ENCODE measurements at regions not wholly inside any gene's neighbourhood (a gene's known extent, or its start where the extent isn't known, plus 50 kb on each side); places are given as distances from the start of the nearest gene placed in this dataset.
"Not testable (repeated sequence)": the region's sequence is repeated elsewhere in the genome, so short reads cannot be mapped to it uniquely, and the experiment has no call there.

DNA sequence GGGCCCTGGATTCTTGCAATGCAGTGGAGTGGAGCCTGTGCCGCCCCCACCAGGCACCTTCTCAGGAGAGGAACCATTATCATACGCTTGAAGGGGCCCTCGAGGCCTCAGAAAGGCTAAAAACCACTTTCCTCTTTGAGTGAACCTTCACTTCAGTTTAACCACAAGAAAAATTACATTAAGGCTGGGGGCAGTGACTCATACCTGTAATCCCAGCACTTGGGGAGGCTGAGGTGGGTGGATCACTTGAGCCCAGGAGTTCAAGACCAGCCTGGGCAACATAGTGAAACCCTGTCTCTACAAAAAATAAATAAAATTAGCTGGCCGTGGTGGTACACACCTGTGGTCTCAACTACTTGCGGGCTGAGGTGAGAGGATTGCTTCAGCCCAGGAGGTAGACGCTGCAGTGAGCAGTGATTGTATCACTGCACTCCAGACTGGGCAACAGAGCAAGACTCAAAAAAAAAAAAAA is 165.8 kb upstream of the GRK3 start:
- DNase-seq = not testable (repeated sequence)

DNA sequence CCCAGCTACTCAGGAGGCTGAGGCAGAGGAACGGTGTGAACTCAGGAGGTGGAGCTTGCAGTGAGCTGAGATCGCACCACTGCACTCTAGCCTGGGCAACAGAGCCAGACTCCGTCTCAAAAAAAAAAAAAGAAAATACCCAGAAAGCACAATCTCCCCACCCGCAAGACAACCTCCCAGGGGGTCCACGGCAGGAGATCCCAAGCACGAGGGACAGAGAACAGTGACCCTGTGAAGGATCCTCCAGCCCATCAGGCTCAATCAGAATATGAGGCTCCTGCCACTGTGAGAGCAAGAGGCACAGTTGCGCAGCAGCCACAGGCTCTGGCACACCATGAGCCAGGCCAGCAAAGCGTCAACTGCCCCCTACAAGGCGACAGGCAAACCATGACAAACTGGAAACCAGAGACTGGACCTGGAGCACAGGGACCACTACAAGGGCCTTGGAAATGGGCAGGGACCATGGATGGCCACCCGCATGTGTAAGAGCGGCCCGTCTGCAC is 164.8 kb upstream of the GRK3 start:
- no peak for DNase-seq

DNA sequence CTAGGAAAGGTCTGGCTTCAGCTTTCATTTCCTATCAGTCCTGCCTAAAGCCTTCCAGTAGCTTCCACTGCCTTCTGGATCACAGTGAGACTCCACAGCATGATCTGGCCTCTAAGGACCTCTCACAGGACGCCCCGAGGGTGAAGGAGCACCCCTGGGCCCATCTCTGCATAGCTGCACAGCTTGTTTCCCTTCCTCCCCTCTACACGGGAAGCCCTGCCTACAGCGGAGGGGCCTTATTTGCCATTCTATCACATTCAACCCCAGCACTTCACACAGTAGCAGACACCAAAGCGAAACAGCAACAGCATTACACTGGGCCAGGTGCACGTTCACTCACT is 162.3 kb upstream of the GRK3 start:
- DNase-seq = no peak

DNA sequence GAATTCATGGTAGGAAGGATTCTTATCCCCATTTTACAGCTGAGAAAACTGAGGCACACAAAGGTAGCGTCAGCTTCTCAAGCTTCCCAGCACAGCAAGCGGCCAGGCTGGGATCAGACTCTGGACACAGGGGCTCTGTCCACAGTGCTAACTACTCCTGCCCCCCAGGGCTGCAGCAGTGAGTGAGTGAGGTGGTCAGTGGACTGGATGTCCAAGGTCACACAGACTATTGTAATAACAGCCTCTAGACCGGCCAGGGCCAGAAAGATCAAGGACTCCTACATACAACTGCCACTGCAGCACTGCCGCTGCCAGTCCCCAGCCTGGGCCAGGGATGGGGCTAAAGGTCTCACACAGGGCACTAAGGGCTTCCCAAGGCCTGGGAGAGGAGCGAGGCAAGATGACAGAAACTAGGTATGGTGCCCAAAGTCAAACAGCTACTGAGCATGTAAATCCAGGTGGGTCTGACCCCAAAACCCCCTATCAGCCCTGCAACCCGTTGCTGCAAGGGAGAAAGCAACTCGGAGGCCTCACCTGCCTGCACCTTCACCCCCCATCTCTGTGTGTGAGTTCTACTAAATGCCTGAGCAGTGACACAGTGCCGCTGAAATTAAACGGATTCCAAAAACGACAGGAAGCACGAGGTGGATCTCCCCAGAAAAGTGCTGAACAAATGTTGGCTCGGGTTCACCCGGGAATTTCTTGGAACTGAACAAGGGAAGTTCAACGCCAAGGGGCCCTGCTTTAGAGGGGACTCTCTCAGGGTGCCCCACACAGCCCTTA is 161.8 kb upstream of the GRK3 start:
- DNase-seq = no peak

DNA sequence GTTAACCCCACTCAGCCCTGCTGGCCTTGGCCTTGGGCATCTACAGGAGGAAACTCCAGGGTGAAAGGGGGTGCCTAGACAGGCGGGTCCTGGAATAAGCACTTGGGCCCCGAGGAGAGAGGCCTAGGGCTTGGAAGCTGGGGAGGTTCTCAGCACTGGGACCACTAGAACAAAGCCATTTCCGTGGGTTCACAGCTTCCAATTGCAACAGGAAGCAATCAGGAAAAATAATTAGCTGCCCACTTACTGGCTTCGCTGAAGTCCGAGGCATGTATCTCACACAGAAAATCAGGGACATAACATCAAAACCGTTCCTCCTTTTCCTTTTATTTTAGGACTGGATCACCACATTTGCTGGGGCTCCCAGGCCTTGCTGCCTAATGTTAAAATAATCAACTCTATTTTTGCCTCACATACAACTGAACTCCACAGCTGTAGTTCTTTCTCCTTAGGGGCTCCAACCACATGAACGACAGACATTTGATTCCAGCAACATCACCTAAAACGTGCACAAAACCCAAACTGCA is 161.1 kb upstream of the GRK3 start:
- DNase-seq = no peak

DNA sequence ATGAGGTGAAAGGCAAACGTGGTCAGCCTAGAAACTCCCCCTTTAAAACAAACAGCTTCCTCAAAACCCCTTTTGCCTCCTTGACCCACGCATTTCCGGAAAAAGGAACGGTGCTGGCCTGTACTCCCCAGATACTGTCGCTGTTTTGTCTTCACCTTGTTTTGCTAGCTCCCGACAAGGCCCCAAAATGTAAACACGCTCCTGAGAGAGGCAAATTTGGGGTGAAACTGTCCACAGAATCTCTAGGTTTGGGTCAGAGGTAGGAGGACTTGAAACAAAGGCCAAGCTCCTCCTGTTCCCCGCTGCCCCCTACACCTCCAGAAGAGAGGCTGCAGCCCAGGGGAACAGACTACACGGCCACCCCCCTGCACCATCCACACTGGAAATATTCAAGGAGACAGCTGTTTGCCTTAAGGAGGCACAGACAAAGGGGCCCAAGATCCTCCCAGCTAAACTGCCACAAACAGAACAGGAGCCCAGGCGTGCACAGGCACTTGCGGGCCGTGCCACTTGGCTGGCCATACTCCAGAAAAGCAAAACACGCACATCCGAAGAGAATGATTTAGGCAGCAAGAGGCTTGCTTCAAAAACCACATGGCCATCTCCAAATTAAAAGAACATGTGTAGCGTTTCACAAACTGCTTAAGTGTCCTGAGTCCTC is 160.5 kb upstream of the GRK3 start:
- no peak for DNase-seq

DNA sequence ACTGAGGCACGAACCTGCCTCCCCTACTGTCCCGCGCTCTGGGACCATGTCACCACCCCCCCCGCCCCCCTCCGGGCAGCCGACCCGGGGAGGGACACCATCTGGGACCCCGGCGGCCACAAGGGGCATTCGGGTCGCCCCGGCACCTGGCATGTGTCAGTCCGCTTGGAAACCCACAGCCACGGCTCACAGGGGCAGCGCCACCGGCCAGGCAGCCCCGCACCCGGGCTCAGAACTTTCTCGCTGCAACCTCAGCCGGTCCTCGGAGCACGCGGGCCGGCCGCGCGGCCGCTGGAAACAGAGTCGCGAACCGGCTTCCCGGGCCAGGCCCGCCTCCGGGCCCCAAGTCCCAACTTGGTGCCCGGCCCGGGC is 159.9 kb upstream of the GRK3 start:
- DNase-seq = no peak

DNA sequence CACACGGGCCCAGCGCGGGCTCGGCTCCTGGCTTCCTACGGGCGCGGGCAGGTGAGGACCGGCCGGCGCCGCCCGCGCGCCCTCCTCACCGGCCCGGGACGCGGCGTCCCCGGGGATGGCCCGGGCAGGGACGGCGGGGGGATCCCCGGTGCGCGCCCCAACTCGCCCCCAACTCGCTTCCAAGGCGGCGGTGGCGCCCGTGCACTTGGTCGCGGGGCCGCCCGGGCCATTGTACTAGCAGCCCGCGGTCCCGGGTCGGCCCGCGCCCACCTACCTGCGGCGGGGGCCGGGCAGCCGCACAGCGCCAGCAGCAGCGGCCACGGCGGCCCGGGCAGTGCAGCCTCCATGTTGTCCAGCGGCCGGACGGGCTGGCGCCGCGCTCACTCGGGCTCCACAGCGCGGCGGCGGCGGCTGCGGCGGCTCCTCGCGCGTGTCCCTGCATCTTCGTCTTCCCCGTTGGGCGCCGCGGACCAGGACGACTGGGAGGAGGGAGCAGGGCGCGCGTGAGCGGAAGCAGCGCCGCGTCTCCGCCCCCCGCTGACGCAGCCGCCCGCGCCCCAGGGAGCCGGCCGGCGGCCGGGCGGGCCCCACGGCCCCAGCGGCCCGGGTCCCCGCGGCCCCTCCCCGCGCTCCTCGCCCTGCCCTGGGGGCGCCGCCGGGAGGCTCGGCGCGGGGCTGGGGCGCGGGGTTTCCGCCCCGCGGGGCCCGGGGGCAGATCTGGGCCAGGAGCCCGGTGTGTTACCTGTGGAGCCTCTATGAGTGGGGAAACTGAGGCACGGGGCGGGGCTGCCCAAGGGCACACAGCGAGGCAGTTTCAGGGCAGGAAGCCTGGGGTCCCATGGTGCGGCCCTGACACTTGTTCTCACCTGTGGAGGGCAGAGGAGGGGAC is 159.3 kb upstream of the GRK3 start:
- DNase-seq = no peak

DNA sequence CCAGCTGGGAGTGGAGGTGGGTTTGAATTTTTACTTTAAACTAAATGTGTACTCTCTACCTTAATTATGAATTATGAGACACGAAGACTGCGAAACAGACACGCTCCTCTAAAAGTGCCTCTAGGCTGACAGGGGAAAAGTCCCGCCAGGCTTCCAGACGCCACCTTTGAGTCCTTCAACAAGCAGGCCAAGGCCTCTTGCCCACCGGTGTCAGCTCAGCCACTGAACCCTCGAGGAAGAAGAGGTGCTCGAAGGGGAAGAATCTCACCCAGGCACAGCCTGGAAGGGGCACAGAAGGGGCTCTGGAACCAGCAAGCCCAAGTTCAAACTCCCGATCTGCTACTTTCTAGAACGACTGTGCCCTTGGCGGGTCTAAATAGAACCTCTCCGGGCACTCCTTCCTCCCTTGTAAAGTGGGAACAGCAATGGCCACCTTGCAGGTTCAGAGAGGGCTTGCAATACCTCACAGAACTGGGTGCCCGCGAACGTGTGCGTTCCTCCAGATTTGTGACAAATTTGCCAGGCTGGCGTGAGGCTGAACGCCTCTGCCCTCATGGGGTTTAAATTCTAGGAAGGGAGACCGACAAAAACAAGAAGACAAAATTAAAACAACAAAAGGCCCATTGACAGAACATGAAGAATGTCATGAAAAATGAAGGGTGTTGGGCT is 158.5 kb upstream of the GRK3 start:
- no peak for DNase-seq

DNA sequence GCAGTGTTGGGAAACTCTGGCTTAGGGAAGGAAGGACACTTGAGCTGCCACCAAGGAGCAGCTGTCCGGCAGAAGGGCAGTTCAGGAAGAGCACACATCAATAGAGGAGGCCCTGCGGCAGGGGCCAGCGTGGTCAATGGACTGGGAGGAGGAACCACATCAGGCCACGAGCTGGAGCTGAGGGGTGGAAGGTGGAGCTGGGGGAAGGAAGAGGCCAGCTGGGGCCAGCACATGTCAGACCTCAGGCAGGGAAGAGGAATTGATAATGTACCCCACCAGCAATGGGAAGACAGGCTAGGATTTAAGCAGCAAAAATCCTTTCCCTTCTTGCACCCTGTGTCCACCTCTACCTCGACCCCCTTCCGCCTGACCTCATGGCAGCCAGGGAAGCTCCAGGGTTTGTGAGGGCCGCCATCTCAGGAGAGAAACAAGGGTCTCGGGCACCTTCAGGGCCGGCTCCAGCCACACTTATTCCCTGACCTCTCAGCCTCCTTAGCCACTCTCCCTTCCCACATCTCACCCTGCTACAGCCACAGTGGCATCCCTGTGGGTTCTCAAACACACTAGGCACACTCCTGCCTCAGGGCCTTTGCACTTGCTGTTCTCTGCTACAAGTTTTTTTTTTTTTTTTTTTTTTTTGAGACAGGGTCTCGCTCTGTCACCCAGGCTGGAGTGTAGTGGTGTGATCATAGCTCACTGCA is 157.8 kb upstream of the GRK3 start:
- DNase-seq = no peak

DNA sequence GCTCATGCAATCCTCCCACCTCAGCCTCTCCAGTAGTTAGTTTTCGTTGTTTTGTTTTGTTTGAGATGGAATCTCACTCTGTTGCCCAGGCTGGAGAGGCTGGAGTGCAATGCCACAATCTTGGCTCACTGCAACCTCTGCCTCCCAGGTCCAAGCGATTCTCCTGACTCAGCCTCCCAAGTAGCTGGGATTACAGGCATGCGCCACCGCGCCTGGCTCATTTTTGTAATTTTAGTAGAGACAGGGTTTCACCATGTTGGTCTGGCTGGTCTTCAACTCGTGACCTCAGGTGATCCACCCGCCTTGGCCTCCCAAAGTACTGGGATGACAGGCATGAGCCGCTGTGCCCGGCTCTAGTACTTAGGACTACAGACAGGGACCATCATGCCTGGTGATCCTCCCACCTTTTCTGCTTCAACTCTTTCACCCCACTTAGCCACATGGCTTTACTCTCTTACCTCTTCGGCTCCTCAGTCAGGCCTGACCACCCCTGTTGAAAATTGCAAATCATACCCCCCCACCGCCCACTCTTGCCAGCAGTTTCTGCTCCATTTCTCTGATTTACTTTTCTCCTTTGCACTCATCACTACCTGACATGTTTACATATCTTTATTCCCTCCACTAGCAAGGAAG is 157.1 kb upstream of the GRK3 start:
- DNase-seq = no peak

DNA sequence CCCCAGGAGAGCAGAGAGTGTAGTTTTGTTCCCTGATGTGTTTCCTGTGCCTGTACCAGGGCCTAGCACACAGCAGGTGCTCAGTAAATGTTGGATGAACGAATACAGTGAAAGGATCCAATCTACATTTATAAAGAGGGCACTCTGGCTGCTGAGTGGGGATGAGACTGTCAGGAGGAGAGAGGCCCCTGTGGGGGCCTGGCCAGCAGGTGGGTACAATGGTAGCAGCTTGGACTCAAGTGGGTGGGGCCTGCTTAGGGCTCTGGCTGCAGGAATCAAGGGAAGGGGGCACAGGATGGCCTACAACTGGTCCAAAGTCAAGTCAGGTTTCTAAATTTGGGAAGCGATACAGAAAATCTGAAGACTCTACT is 156.6 kb upstream of the GRK3 start:
- no peak for DNase-seq

DNA sequence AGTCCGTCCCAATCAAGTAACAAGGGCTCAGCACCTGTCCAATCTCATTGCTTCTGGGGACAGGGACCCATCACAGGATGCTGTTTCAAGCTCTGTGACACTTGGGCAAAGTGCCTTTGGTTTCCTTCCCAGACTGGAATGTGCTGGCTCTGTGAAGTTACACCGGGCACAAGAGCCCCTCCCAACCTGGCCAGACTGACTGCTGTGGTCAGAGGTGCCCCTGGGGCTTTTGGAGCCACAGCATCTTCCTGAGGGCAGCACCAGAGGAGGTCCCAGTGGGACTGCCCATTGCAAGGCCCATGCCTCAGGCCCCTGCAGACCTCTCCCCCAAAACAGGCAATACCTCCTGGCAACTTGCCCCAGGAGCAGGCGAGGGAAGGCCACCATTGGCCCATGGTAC is 155.2 kb upstream of the GRK3 start:
- no peak for DNase-seq

DNA sequence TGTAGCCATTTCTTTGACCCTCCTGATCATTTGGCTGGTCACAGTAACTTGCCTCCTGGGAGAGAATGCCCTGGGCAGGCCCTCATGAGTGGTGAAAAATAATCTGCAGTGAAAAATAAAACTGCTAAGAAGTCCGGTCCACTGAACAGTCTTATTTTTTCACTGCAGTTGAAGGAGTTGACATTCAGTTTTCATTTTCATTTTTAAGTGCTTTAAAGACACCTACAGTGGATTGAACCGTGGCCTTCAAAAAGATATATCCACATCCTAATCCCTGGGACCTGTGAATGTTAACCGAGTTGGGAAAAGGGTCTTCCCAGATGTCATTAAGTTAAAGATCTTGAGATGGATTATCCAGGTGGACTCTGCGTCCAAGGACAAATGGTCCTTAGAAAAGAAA is 153.6 kb upstream of the GRK3 start:
- no peak for DNase-seq

DNA sequence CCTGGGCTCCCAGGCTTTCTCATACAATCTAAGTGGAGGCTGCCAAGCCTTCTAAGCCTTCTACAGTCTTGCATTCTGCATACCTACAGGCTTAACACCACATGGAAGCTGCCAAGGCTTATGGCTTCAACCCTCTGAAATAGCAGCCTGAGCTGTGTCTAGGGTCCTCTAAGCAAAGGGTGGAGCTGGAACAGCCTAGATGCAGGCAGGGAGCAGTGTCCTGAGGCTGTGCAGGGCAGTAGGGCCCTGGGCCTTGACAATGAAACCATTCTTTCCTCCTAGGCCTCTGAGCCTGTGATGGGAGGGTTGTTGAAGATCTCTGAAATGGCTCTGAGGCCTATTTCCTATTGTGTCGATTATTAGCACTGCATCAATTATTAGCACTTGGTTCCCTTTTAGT is 150.9 kb upstream of the GRK3 start:
- DNase-seq = no peak

DNA sequence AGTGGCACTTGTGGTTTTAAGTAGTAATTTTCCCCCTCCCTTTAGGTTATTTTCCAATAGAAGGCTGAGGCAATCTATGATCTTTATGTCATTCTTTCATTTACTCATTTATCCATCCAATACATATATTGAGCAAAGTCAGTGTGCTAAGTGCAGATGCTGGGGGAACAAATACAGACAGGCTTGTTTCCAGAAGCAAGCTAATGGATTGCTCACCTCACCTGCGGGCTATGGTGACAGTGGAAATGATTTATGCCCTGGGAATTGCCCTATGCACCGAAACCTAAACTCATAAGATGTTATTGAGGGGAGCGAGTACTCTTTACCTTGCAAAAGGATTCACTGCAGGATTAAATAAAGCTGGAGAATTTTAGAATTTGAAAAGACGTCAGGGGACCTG is 148.7 kb upstream of the GRK3 start:
- not testable (repeated sequence) for DNase-seq

DNA sequence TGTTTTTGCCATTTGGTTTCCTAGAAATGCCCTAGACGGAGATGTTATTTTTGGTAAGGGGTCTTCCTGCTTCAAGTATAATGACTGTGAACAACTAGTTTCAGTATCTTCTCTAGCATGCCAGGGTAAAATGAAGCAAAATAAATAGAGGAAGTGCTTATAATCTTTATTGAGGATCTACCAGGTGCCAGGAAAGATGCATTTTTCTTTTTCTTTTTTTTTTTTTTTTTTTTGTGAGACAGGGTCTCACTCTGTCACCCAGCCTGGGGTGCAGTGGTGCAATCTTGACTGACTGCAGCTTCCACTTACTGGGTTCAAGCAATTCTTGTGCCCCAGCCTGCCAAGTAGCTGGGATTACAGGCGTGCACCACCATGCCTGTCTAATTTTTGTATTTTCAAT is 146.6 kb upstream of the GRK3 start:
- DNase-seq = not testable (repeated sequence)

DNA sequence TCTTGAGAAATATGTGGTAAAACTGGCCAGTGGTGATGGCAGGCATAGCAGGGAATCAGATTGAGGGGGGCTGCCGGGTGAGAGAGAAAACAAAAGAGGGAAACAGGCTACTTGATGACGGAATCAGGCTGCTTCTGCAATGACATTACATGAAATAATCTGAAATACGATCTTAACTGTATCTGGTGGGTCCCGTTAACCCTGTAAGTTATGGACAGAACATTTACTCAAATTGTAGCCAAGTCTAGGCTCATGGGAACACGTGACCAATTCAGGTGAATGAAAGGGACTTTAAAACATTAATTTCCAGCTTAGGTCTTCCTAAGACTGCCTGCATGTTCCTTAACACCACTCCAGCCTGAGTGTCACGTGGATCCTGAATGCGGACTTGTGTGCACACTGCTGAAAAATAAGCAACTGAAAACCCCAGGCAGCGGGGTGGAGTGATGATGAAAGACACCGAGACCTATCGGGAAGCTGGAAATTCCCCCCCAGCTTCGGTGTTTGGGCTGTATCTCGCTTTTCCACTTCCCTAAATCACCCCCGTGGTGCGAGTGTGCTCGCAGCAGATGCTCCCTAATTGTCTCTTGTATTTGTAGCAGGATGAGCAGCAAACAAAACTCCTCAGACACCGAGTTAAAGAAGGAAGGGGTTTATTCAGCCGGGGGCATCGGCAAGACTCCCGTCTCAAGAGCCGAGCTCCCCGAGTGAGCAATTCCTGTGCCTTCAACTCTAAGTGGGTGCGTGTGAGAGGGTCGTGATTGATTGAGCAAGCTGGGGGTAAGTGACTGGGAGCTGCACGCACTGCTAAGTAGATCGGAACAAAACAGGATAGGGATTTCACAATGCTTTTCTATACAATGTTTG is 145.0 kb upstream of the GRK3 start:
- DNase-seq = peak; percentile 24

DNA sequence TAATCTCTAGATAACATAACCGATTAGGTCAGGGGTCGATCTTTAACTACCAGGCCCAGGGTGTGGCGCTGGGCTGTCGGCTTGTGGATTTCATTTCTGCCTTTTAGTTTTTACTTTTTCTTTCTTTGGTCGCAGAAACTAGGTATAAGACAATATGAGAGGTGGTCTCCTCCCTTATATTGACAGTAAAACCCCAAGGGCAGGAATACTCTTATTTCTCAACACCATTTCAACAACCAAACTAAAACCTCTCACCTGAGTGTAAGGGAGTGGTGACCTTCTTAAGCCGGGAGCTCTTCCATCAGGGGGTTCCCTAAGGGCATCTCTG is 144.4 kb upstream of the GRK3 start:
- not testable (repeated sequence) for DNase-seq

DNA sequence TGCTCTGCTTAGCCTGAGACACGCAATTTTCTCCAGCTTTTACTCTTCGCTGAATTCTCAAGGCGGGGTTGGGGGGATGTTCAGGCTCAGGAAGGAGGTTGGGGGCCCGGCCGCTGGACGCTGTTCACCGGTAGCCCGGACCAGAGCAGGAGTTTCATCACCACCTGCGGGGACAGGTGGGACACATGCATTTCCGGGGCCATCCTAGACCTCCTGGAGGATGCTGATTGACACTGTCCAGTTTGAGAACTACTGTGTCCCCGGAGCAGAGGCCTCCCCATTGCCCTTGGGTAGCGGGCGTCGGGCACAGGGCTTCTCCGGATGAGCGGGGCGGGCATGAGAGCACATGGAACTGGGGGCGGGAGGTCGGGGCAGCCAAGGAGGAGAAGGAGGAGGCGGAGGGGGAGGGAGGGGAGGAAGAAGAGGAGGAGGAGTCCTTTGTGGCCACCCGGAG is 144.0 kb upstream of the GRK3 start:
- DNase-seq = no peak
